IPS-20b (cell line): ENCODE measurements at regions not wholly inside any gene's neighbourhood (a gene's known extent, or its start where the extent isn't known, plus 50 kb on each side); places are given as distances from the start of the nearest gene placed in this dataset.

Experiments used
- H3K27ac ChIP-seq: one replicate; pipeline ENCODE4 v1.5.1; 2013; ENCODE audit warnings: low read length
- H3K27me3 ChIP-seq: 2 replicates; pipeline ENCODE4 v1.6.1; 2013; ENCODE audit warnings: mild to moderate bottlenecking, low read length, inconsistent platforms; ENCODE audit not compliant: insufficient read depth
- H3K36me3 ChIP-seq: 2 replicates; pipeline ENCODE4 v1.6.1; 2013; ENCODE audit warnings: low read depth, mild to moderate bottlenecking, inconsistent platforms, low read length, moderate library complexity; ENCODE audit not compliant: insufficient read depth
- H3K4me1 ChIP-seq: 2 replicates; pipeline ENCODE4 v1.6.1; 2013; ENCODE audit warnings: mild to moderate bottlenecking, control low read depth, inconsistent platforms, low read length, moderate library complexity; ENCODE audit not compliant: insufficient read depth
- H3K4me3 ChIP-seq: 2 replicates; pipeline ENCODE4 v1.5.1; 2013; ENCODE audit warnings: mild to moderate bottlenecking, low read length, inconsistent platforms
- H3K9ac ChIP-seq: 2 replicates; pipeline ENCODE4 v1.6.1; 2013; ENCODE audit warnings: low read depth, mild to moderate bottlenecking, inconsistent platforms, low read length, moderate library complexity
- H3K9me3 ChIP-seq: 2 replicates; pipeline ENCODE4 v1.6.1; 2013; ENCODE audit warnings: mild to moderate bottlenecking, low read depth, low read length, inconsistent platforms; ENCODE audit not compliant: insufficient read depth

DNA sequence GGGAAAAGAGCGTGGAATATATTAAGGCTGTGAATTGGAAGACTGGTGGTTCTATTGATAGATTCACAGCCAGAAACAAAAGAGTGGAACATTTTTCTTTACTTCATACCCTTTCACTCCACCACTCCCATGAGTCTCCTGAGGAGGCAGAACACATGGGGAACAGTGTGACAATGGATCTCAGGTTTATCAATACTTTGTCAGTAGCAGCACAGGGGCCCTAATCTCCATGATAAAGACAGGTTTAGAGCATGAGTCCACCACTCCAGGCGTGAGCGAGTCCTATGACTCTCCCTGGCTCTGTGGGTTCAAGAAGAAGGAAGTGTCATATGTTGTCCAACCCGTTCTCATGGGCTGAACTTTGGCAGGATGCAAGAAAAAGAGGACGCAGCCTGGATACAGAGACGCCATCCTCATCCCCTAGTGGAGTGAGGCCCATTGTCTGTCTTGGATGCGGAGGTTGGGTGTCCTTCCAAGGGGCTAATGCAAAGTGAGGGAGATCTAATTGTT is 361.2 kb downstream of the TMEM114 start:
- no peak overlapping the region for H3K9ac ChIP-seq
- no peaks in the 10 kb centered on the region; the same call in 1 of the 2 replicates for H3K9me3 ChIP-seq
- H3K4me3 ChIP-seq = 0 out of 2 replicates have a peak overlapping the region, but pooled peaks have one; percentile 33
- no peaks in the 10 kb centered on the region for H3K36me3 ChIP-seq
- H3K27ac ChIP-seq = no peak overlapping the region
- peaks cover 14% of the 10 kb centered on the region for H3K4me1 ChIP-seq
- H3K27me3 ChIP-seq = no peaks in the 10 kb centered on the region

GRCh38 chr16:8217201-8217600 is 373.1 kb downstream of the TMEM114 start:
- H3K4me3 ChIP-seq = no peak overlapping the region
- H3K27ac ChIP-seq = no peak overlapping the region
- H3K36me3 ChIP-seq = no peaks in the 10 kb centered on the region
- H3K4me1 ChIP-seq = no peaks in the 10 kb centered on the region
- no peaks in the 10 kb centered on the region for H3K27me3 ChIP-seq
- no peaks in the 10 kb centered on the region for H3K9me3 ChIP-seq
- H3K9ac ChIP-seq = no peak overlapping the region

DNA sequence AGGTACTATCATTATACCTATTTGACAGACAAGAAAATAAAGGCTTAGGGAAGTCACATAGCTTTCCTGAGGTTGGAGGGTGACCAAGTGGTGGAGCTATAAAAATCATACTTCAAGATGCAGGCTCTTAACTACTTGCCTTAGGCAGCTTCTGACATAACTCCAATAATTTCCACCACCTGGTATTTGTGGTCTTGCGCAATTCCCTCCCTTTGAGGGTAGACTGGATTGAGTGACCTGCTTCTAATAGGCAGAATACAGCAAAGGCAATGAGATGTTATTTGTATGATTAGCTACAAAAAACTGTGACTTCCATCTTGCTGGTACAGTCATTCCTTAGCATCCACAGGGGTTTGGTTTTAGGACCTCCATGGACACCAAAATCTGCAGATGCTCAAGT is 385.5 kb downstream of the TMEM114 start:
- no peak overlapping the region for H3K27ac ChIP-seq
- H3K36me3 ChIP-seq = no peaks in the 10 kb centered on the region
- peaks cover 20% of the 10 kb centered on the region for H3K9me3 ChIP-seq
- H3K27me3 ChIP-seq = no peaks in the 10 kb centered on the region
- H3K9ac ChIP-seq = no peak overlapping the region
- H3K4me3 ChIP-seq = no peak overlapping the region
- peaks cover under 1% of the 10 kb centered on the region; the same call in 1 of the 2 replicates for H3K4me1 ChIP-seq

GRCh38 chr16:8204096-8204495 is 386.2 kb downstream of the TMEM114 start:
- peaks cover 7% of the 10 kb centered on the region; the same call in 1 of the 2 replicates for H3K4me1 ChIP-seq
- peaks cover 20% of the 10 kb centered on the region for H3K9me3 ChIP-seq
- no peaks in the 10 kb centered on the region for H3K27me3 ChIP-seq
- no peak overlapping the region for H3K9ac ChIP-seq
- H3K4me3 ChIP-seq = no peak overlapping the region
- no peaks in the 10 kb centered on the region for H3K36me3 ChIP-seq
- H3K27ac ChIP-seq = no peak overlapping the region

DNA sequence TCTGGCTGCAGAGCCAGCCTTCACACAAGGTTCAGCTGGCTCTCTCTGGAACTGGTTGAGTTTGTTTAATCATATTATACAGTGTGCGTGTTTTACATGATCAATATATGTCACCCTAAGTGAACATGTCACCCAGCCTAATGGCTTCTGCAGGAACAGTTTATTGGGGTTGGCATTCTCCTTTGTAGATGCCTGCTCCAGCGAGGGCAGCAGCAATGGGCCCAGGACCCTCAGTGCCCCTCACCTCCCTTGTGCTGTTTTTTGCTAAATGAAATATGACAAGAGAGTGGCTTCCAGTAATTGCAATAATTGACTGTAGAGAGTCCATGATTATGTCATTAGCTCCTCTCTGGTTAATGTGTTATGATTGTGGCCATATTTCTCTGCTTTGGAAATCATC is 387.2 kb downstream of the TMEM114 start:
- no peaks in the 10 kb centered on the region for H3K27me3 ChIP-seq
- no peak overlapping the region for H3K27ac ChIP-seq
- H3K4me3 ChIP-seq = no peak overlapping the region
- peaks cover 20% of the 10 kb centered on the region for H3K9me3 ChIP-seq
- no peak overlapping the region for H3K9ac ChIP-seq
- H3K36me3 ChIP-seq = no peaks in the 10 kb centered on the region
- peaks cover 8% of the 10 kb centered on the region; the same call in 1 of the 2 replicates for H3K4me1 ChIP-seq

- H3K4me3 ChIP-seq = no peak overlapping the region
- H3K9me3 ChIP-seq = peaks cover 20% of the 10 kb centered on the region
- no peak overlapping the region for H3K27ac ChIP-seq
- peaks cover 8% of the 10 kb centered on the region; the same call in 1 of the 2 replicates for H3K4me1 ChIP-seq
- no peaks in the 10 kb centered on the region for H3K36me3 ChIP-seq
- H3K27me3 ChIP-seq = no peaks in the 10 kb centered on the region
- no peak overlapping the region for H3K9ac ChIP-seq
Measured at GRCh38 chr16:8200839-8201238, 389.5 kb downstream of the TMEM114 start.

- H3K27ac ChIP-seq = no peak overlapping the region
- no peak overlapping the region for H3K9ac ChIP-seq
- H3K36me3 ChIP-seq = no peaks in the 10 kb centered on the region
- no peak overlapping the region for H3K4me3 ChIP-seq
- H3K27me3 ChIP-seq = no peaks in the 10 kb centered on the region
- H3K9me3 ChIP-seq = peaks cover 20% of the 10 kb centered on the region
- peaks cover 8% of the 10 kb centered on the region; the same call in 1 of the 2 replicates for H3K4me1 ChIP-seq
Measured at GRCh38 chr16:8199390-8199789, 390.9 kb downstream of the TMEM114 start.

GRCh38 chr16:8194794-8195193 is 395.5 kb downstream of the TMEM114 start:
- Histone ChIP-seq H3K4me1 (peaks cover 8% of the 10 kb centered on the region; the same call in 1 of the 2 replicates), H3K4me3 (no peak overlapping the region), H3K36me3 (no peaks in the 10 kb centered on the region), H3K9me3 (no peaks in the 10 kb centered on the region), H3K27me3 (no peaks in the 10 kb centered on the region), H3K27ac (no peak overlapping the region), H3K9ac (no peak overlapping the region)

DNA sequence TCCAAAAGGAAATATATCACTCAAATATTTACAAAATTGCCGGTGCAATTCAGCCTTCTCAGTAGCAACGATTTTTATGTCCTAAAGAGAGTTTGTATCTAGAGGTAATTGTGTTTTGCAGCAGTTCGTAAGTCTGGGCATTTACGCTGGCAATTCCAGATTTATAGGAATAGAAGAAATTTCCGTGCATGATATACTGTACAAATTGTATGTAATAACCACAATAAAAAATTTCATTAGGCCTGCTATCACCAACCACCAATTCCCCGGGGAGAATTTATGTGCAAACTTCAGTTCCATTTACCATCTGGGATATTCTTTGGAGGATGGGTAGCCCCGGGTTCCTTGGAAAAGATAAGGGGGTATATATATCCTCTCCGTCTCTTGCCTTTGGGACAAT is 401.5 kb downstream of the TMEM114 start:
- Histone ChIP-seq H3K9ac (no peak overlapping the region), H3K4me1 (no peaks in the 10 kb centered on the region), H3K4me3 (no peak overlapping the region), H3K27me3 (no peaks in the 10 kb centered on the region), H3K27ac (no peak overlapping the region), H3K36me3 (no peaks in the 10 kb centered on the region), H3K9me3 (no peaks in the 10 kb centered on the region)

- no peaks in the 10 kb centered on the region for H3K27me3 ChIP-seq
- H3K36me3 ChIP-seq = no peaks in the 10 kb centered on the region
- H3K9me3 ChIP-seq = no peaks in the 10 kb centered on the region
- H3K4me3 ChIP-seq = no peak overlapping the region
- H3K4me1 ChIP-seq = no peaks in the 10 kb centered on the region
- no peak overlapping the region for H3K27ac ChIP-seq
- no peak overlapping the region for H3K9ac ChIP-seq
Measured at GRCh38 chr16:8187782-8188372, 402.4 kb downstream of the TMEM114 start.

DNA sequence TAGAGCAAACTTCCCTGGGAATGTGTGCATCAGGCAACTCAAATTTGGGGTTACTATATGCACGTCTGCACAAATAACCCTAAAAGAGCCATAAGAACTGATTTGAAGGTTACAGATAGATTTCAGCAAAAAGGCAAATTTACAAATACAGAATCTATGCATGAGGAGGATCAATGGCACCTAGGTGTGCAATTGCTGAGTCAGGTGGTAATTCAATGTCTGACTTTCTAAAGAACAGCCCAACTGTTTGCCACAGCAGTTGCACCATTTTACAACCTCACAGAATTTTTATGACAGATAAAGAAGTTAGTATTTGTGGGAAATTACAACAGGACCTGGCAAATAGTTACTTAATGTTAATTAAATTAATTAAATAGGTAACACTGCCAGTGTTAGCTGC is 405.5 kb downstream of the TMEM114 start:
- Histone ChIP-seq H3K36me3 (no peaks in the 10 kb centered on the region), H3K27me3 (no peaks in the 10 kb centered on the region)

More for the DNA sequence above, 405.5 kb downstream of the TMEM114 start:
- Histone ChIP-seq H3K4me3 (no peak overlapping the region), H3K9ac (no peak overlapping the region), H3K27ac (no peak overlapping the region), H3K9me3 (no peaks in the 10 kb centered on the region), H3K4me1 (0 out of 2 replicates have a peak, but pooled peaks cover under 1% of the 10 kb centered on the region)
